ENCODE measurements at regions not wholly inside any gene's neighbourhood (a gene's known extent, or its start where the extent isn't known, plus 50 kb on each side); places are given as distances from the start of the nearest gene placed in this dataset.
A peak's percentile ranks its signal among the peaks of the same experiment; 100 is the strongest.
"Not testable (repeated sequence)": the region's sequence is repeated elsewhere in the genome, so short reads cannot be mapped to it uniquely, and the experiment has no call there.

- no peak for DNase-seq
Observed at GRCh38 chr7:85386460-85386859, 199.6 kb upstream of the SEMA3D start.

- no peak for DNase-seq
Observed at GRCh38 chr7:85384392-85384791, 197.5 kb upstream of the SEMA3D start.

- DNase-seq: no peak
Observed at GRCh38 chr7:85381212-85381611, 194.4 kb upstream of the SEMA3D start.

GRCh38 chr7:85376589-85376988, 189.7 kb upstream of the SEMA3D start:
- no peak for DNase-seq

- no peak for DNase-seq
Observed at GRCh38 chr7:85356916-85357315, 170.1 kb upstream of the SEMA3D start.

GRCh38 chr7:85343484-85343883, 156.6 kb upstream of the SEMA3D start:
- DNase-seq: no peak

GRCh38 chr7:85342781-85343180, 155.9 kb upstream of the SEMA3D start:
- no peak for DNase-seq

GRCh38 chr7:85341973-85342372, 155.1 kb upstream of the SEMA3D start:
- DNase-seq: no peak

GRCh38 chr7:85341121-85341520, 154.3 kb upstream of the SEMA3D start:
- no peak for DNase-seq

- no peak for DNase-seq
Observed at GRCh38 chr7:85336086-85336485, 149.2 kb upstream of the SEMA3D start.

GRCh38 chr7:85335113-85335512, 148.3 kb upstream of the SEMA3D start:
- DNase-seq: not testable (repeated sequence)

GRCh38 chr7:85328456-85328998, 141.7 kb upstream of the SEMA3D start:
- DNase-seq: no peak

GRCh38 chr7:85324145-85324799, 137.4 kb upstream of the SEMA3D start:
- no peak for DNase-seq

GRCh38 chr7:85322252-85322651, 135.4 kb upstream of the SEMA3D start:
- DNase-seq: no peak

GRCh38 chr7:85320699-85321476, 134.0 kb upstream of the SEMA3D start:
- no peak for DNase-seq

GRCh38 chr7:85316489-85316888, 129.6 kb upstream of the SEMA3D start:
- no peak for DNase-seq

GRCh38 chr7:85310301-85310700, 123.4 kb upstream of the SEMA3D start:
- DNase-seq: no peak

- peak; percentile 71 for DNase-seq
Observed at GRCh38 chr7:85306115-85306514, 119.3 kb upstream of the SEMA3D start.

GRCh38 chr7:85294176-85294575, 107.3 kb upstream of the SEMA3D start:
- no peak for DNase-seq

GRCh38 chr7:85292908-85293576, 106.2 kb upstream of the SEMA3D start:
- DNase-seq: no peak

GRCh38 chr7:85290269-85290668, 103.4 kb upstream of the SEMA3D start:
- DNase-seq: no peak

- DNase-seq: no peak
Observed at GRCh38 chr7:85289279-85289678, 102.4 kb upstream of the SEMA3D start.

GRCh38 chr7:85287106-85287825, 100.4 kb upstream of the SEMA3D start:
- DNase-seq: no peak
